ENCODE measurements at regions not wholly inside any gene's neighbourhood (a gene's known extent, or its start where the extent isn't known, plus 50 kb on each side); places are given as distances from the start of the nearest gene placed in this dataset.
A peak's percentile ranks its signal among the peaks of the same experiment; 100 is the strongest.

DNA sequence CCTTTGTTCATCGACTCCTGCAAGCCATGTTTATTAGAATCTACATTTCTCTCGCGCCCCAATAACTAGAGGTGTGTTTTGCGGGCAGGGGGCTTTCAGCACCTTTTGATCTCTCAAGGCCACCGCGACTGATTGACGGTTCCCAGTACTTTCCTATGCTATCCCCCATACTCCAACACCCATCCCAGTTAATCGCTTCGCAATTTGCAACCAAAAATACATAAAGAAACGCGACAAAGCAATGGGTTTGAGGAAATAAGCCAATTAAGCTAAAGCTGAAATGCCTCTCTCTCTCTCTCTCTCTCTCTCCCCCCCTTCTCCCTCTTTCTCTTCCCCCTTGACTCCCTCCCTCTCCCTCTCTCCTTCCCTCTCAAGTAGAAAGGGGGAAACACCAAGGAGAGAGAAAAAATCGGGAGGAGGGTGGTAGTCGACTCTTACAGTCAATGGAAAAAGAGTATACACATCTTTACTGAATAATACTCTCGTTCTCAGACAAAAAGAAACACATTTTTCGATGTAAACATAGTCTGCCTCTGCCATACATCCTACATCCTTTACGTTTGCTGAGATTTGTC, 128.0 kb upstream of the DPYD start:
- peak overlapping the region; percentile 40 for H2AFZ ChIP-seq (ENCODE audit: low read depth, low read length)
- H3K9me3 ChIP-seq (ENCODE audit: low read length) = no peaks in the 10 kb centered on the region
- peaks cover 36% of the 10 kb centered on the region for H3K79me2 ChIP-seq (replicated peaks; ENCODE audit: insufficient read depth, low read length)
- TF ChIP-seq, protein P1, sequence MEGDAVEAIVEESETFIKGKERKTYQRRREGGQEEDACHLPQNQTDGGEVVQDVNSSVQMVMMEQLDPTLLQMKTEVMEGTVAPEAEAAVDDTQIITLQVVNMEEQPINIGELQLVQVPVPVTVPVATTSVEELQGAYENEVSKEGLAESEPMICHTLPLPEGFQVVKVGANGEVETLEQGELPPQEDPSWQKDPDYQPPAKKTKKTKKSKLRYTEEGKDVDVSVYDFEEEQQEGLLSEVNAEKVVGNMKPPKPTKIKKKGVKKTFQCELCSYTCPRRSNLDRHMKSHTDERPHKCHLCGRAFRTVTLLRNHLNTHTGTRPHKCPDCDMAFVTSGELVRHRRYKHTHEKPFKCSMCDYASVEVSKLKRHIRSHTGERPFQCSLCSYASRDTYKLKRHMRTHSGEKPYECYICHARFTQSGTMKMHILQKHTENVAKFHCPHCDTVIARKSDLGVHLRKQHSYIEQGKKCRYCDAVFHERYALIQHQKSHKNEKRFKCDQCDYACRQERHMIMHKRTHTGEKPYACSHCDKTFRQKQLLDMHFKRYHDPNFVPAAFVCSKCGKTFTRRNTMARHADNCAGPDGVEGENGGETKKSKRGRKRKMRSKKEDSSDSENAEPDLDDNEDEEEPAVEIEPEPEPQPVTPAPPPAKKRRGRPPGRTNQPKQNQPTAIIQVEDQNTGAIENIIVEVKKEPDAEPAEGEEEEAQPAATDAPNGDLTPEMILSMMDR (IDR thresholded peaks at IDR 0.05; ENCODE audit: poor library complexity, severe bottlenecking) = no peak
- TF ChIP-seq SMC3 (conservative IDR thresholded peaks at IDR 0.05; ENCODE audit: poor library complexity) (no peak), MXI1 (conservative IDR thresholded peaks at IDR 0.05; ENCODE audit: poor library complexity, severe bottlenecking) (no peak), RAD21 (conservative IDR thresholded peaks at IDR 0.05) (no peak), POLR2AphosphoS5 (IDR thresholded peaks at IDR 0.05) (no peak), EZH2 (IDR thresholded peaks at IDR 0.05; ENCODE audit: borderline replicate concordance, insufficient read depth, low read length, poor library complexity, severe bottlenecking) (no peak), EP300 (conservative IDR thresholded peaks at IDR 0.05; ENCODE audit: poor library complexity, severe bottlenecking) (no peak), TAF1 (IDR thresholded peaks at IDR 0.05; ENCODE audit: low read depth) (no peak)
- TF ChIP-seq, protein P2, sequence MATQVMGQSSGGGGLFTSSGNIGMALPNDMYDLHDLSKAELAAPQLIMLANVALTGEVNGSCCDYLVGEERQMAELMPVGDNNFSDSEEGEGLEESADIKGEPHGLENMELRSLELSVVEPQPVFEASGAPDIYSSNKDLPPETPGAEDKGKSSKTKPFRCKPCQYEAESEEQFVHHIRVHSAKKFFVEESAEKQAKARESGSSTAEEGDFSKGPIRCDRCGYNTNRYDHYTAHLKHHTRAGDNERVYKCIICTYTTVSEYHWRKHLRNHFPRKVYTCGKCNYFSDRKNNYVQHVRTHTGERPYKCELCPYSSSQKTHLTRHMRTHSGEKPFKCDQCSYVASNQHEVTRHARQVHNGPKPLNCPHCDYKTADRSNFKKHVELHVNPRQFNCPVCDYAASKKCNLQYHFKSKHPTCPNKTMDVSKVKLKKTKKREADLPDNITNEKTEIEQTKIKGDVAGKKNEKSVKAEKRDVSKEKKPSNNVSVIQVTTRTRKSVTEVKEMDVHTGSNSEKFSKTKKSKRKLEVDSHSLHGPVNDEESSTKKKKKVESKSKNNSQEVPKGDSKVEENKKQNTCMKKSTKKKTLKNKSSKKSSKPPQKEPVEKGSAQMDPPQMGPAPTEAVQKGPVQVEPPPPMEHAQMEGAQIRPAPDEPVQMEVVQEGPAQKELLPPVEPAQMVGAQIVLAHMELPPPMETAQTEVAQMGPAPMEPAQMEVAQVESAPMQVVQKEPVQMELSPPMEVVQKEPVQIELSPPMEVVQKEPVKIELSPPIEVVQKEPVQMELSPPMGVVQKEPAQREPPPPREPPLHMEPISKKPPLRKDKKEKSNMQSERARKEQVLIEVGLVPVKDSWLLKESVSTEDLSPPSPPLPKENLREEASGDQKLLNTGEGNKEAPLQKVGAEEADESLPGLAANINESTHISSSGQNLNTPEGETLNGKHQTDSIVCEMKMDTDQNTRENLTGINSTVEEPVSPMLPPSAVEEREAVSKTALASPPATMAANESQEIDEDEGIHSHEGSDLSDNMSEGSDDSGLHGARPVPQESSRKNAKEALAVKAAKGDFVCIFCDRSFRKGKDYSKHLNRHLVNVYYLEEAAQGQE (IDR thresholded peaks at IDR 0.05; ENCODE audit: borderline replicate concordance) = no peak
- no peaks in the 10 kb centered on the region for H3F3A ChIP-seq (ENCODE audit: insufficient read depth, low read length, poor library complexity, severe bottlenecking)
- H3K9ac ChIP-seq (ENCODE audit: low read length) = peak overlapping the region; percentile 77
- peak overlapping the region; percentile 72 for H3K4me3 ChIP-seq (ENCODE audit: low read length)
- H3K27ac ChIP-seq (ENCODE audit: low read length) = peak overlapping the region; percentile 86
- no peaks in the 10 kb centered on the region for H3K36me3 ChIP-seq (ENCODE audit: insufficient read depth, low read length)
- H4K20me1 ChIP-seq (ENCODE audit: insufficient read depth) = no peaks in the 10 kb centered on the region
- peaks cover 19% of the 10 kb centered on the region for H3K27me3 ChIP-seq (ENCODE audit: insufficient read depth, low read depth, low read length)
- H3K9me2 ChIP-seq (ENCODE audit: insufficient read depth, low read length) = no peaks in the 10 kb centered on the region
- H3K4me2 ChIP-seq (ENCODE audit: low read length) = peak overlapping the region; percentile 36

DNA sequence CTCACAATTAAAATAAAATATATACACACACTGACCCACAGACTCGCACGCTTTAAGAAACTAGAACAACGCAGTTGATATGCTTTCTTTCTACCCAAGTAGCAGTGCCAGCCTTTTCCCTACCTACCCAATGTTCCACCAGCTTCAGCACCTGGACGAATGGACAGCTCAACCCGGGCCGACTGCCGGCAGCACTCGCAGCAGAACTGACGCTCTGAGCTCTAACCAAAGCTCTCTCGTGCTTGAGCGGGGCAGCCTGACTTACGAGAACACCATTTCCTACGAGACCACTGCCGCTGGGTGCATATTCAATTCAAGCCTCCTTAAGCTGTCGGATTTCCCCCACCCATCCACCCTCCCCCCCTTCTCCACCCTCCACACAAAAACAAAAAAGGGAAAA, 127.4 kb upstream of the DPYD start:
- H3K79me2 ChIP-seq (replicated peaks; ENCODE audit: insufficient read depth, low read length) = peaks cover 36% of the 10 kb centered on the region
- H3K36me3 ChIP-seq (ENCODE audit: insufficient read depth, low read length) = no peaks in the 10 kb centered on the region
- H3K4me3 ChIP-seq (ENCODE audit: low read length) = peak overlapping the region; percentile 72
- H3F3A ChIP-seq (ENCODE audit: insufficient read depth, low read length, poor library complexity, severe bottlenecking) = no peaks in the 10 kb centered on the region
- peak overlapping the region; percentile 77 for H3K9ac ChIP-seq (ENCODE audit: low read length)
- H2AFZ ChIP-seq (ENCODE audit: low read depth, low read length) = peak overlapping the region; percentile 40
- H3K9me3 ChIP-seq (ENCODE audit: low read length) = no peaks in the 10 kb centered on the region
- no peaks in the 10 kb centered on the region for H3K9me2 ChIP-seq (ENCODE audit: insufficient read depth, low read length)
- peak overlapping the region; percentile 86 for H3K27ac ChIP-seq (ENCODE audit: low read length)
- H3K27me3 ChIP-seq (ENCODE audit: insufficient read depth, low read depth, low read length) = peaks cover 13% of the 10 kb centered on the region
- no peak overlapping the region for H3K4me2 ChIP-seq (ENCODE audit: low read length)
- H4K20me1 ChIP-seq (ENCODE audit: insufficient read depth) = no peaks in the 10 kb centered on the region
- peak; percentile 54 for TF ChIP-seq MXI1 (conservative IDR thresholded peaks at IDR 0.05; ENCODE audit: poor library complexity, severe bottlenecking)
- peak; percentile 51 for TF ChIP-seq RAD21 (conservative IDR thresholded peaks at IDR 0.05)
- no peak for TF ChIP-seq EP300 (conservative IDR thresholded peaks at IDR 0.05; ENCODE audit: poor library complexity, severe bottlenecking)
- TF ChIP-seq POLR2AphosphoS5 (IDR thresholded peaks at IDR 0.05) = peak; percentile 49
- TF ChIP-seq, protein P1 (IDR thresholded peaks at IDR 0.05; ENCODE audit: poor library complexity, severe bottlenecking) = no peak
- TF ChIP-seq, protein P2 (IDR thresholded peaks at IDR 0.05; ENCODE audit: borderline replicate concordance) = peak; percentile 89
- peak; percentile 38 for TF ChIP-seq SMC3 (conservative IDR thresholded peaks at IDR 0.05; ENCODE audit: poor library complexity)
